H9 (cell line): ENCODE measurements at regions not wholly inside any gene's neighbourhood (a gene's known extent, or its start where the extent isn't known, plus 50 kb on each side); places are given as distances from the start of the nearest gene placed in this dataset.

Experiments used
- DNase-seq: peaks from one replicate; pipeline ENCODE4 v3.0.0-alpha.2; 2017
- H2AFZ ChIP-seq: one replicate; pipeline ENCODE4 v1.6.1; 2013; ENCODE audit warnings: mild to moderate bottlenecking, low read length, control low read depth, moderate library complexity
- H2AK5ac ChIP-seq: 2 replicates; pipeline ENCODE4 v1.6.1; 2013; ENCODE audit warnings: low read length, control low read depth, mixed read lengths; ENCODE audit not compliant: insufficient read length
- H2BK120ac ChIP-seq: one replicate; pipeline ENCODE4 v1.6.1; 2013; ENCODE audit warnings: low read depth, mild to moderate bottlenecking, low read length, control low read depth, inconsistent platforms; ENCODE audit not compliant: poor library complexity, severe bottlenecking
- H2BK12ac ChIP-seq: 2 replicates; pipeline ENCODE4 v1.6.1; 2013; ENCODE audit warnings: low read length, control low read depth, mixed read lengths, low read depth; ENCODE audit not compliant: insufficient read length
- H2BK15ac ChIP-seq: 2 replicates; pipeline ENCODE4 v1.6.1; 2013; ENCODE audit warnings: low read depth, low read length, control low read depth
- H2BK20ac ChIP-seq: one replicate; pipeline ENCODE4 v1.6.1; 2013; ENCODE audit warnings: low read depth, mild to moderate bottlenecking, low read length, control low read depth, inconsistent platforms; ENCODE audit not compliant: poor library complexity, severe bottlenecking
- H2BK5ac ChIP-seq: 2 replicates; pipeline ENCODE4 v1.6.1; 2013; ENCODE audit warnings: low read length, control low read depth, mixed read lengths; ENCODE audit not compliant: insufficient read length
- H3K14ac ChIP-seq: 2 replicates; pipeline ENCODE4 v1.6.1; 2013; ENCODE audit warnings: low read length, control low read depth; ENCODE audit not compliant: insufficient read depth
- H3K18ac ChIP-seq: 2 replicates; pipeline ENCODE4 v1.6.1; 2013; ENCODE audit warnings: low read depth, mild to moderate bottlenecking, mixed read lengths, low read length, control low read depth; ENCODE audit not compliant: insufficient read length
- H3K23ac ChIP-seq: 2 replicates; pipeline ENCODE4 v1.6.1; 2013; ENCODE audit warnings: low read length, control low read depth, mixed read lengths, low read depth; ENCODE audit not compliant: insufficient read length
- H3K23me2 ChIP-seq: 2 replicates; pipeline ENCODE4 v1.6.1; 2013; ENCODE audit warnings: low read depth, mild to moderate bottlenecking, mixed read lengths, low read length, control low read depth; ENCODE audit not compliant: insufficient read length, poor library complexity, severe bottlenecking
- H3K27ac ChIP-seq: 2 replicates; pipeline ENCODE4 v1.5.1; 2013; ENCODE audit warnings: low read length, control low read depth, mixed read lengths, low read depth; ENCODE audit not compliant: insufficient read length
- H3K27me3 ChIP-seq: 2 replicates; pipeline ENCODE4 v1.6.1; 2013; ENCODE audit warnings: low read length, control low read depth, inconsistent platforms; ENCODE audit not compliant: insufficient read depth
- H3K4ac ChIP-seq: 2 replicates; pipeline ENCODE4 v1.6.1; 2013; ENCODE audit warnings: low read depth, mild to moderate bottlenecking, control low read depth, inconsistent platforms, low read length, moderate library complexity
- H3K4me1 ChIP-seq: 2 replicates; pipeline ENCODE4 v1.6.1; 2013; ENCODE audit warnings: low read length, control low read depth, inconsistent platforms; ENCODE audit not compliant: insufficient read depth
- H3K4me2 ChIP-seq: 2 replicates; pipeline ENCODE4 v1.6.1; 2013; ENCODE audit warnings: low read length, control low read depth, mixed read lengths; ENCODE audit not compliant: insufficient read length, insufficient read depth
- H3K56ac ChIP-seq: 2 replicates; pipeline ENCODE4 v1.6.1; 2013; ENCODE audit warnings: low read depth, mild to moderate bottlenecking, mixed read lengths, low read length, control low read depth; ENCODE audit not compliant: insufficient read length
- H3K79me1 ChIP-seq: 2 replicates; pipeline ENCODE4 v1.6.1; 2013; ENCODE audit warnings: low read depth, mild to moderate bottlenecking, moderate library complexity, low read length, control low read depth, inconsistent platforms; ENCODE audit not compliant: insufficient read depth, poor library complexity, severe bottlenecking
- H3K79me2 ChIP-seq: 2 replicates; pipeline ENCODE4 v1.6.1; 2013; ENCODE audit warnings: low read length, control low read depth, inconsistent platforms; ENCODE audit not compliant: insufficient read depth
- H3K9ac ChIP-seq: 2 replicates; pipeline ENCODE4 v1.6.1; 2013; ENCODE audit warnings: low read length, control low read depth, mixed read lengths; ENCODE audit not compliant: insufficient read length; ENCODE audit errors: extremely low read depth
- H3K9me3 ChIP-seq: one replicate; pipeline ENCODE4 v1.6.1; 2013; ENCODE audit warnings: low read depth, low read length, inconsistent platforms; ENCODE audit not compliant: control insufficient read depth
- H3T11ph ChIP-seq: one replicate; pipeline ENCODE4 v1.6.1; 2013; ENCODE audit warnings: mild to moderate bottlenecking, low read length, control low read depth, inconsistent platforms
- H4K20me1 ChIP-seq: one replicate; pipeline ENCODE4 v1.6.1; 2013; ENCODE audit not compliant: control insufficient read depth, insufficient read length, insufficient read depth
- H4K5ac ChIP-seq: 2 replicates; pipeline ENCODE4 v1.6.1; 2013; ENCODE audit warnings: low read depth, mild to moderate bottlenecking, mixed read lengths, low read length, control low read depth; ENCODE audit not compliant: insufficient read length
- H4K8ac ChIP-seq: replicated peaks from 2 replicates; pipeline ENCODE4 v1.6.1; 2013; ENCODE audit warnings: low read length, control low read depth, mixed read lengths, low read depth; ENCODE audit not compliant: insufficient read length
- H4K91ac ChIP-seq: 2 replicates; pipeline ENCODE4 v1.6.1; 2013; ENCODE audit warnings: low read depth, mild to moderate bottlenecking, moderate library complexity, mixed read lengths, low read length, control low read depth; ENCODE audit not compliant: insufficient read length
- H3K27ac Mint-ChIP-seq, 3 experiments: 2 replicates in 2 of 3; 3 replicates in 1 of 3; pipeline ENCODE4 v1.8.0; 2020 to 2021; ENCODE audit warnings: mixed read lengths in 3 of 3, mild to moderate bottlenecking in 1 of 3, moderate library complexity in 1 of 3
- H3K27me3 Mint-ChIP-seq: 2 replicates; pipeline ENCODE4 v1.8.0; 2021; ENCODE audit warnings: low read depth, mild to moderate bottlenecking, moderate library complexity, mixed read lengths
- H3K36me3 Mint-ChIP-seq, 3 experiments: 2 replicates in 2 of 3; 3 replicates in 1 of 3; pipeline ENCODE4 v1.8.0; 2020 to 2021; ENCODE audit warnings: low read depth in 3 of 3, mixed read lengths in 3 of 3; ENCODE audit not compliant: insufficient read depth in 1 of 3
- H3K4me1 Mint-ChIP-seq, 2 experiments: 2 replicates each; pipeline ENCODE4 v1.8.0; 2020; ENCODE audit warnings: mixed read lengths in 2 of 2
- H3K4me3 Mint-ChIP-seq, 2 experiments: 2 replicates in 1 of 2; 3 replicates in 1 of 2; pipeline ENCODE4 v1.8.0; 2020 to 2021; ENCODE audit warnings: mild to moderate bottlenecking in 2 of 2, mixed read lengths in 2 of 2, moderate library complexity in 1 of 2
- H3K9me3 Mint-ChIP-seq, 2 experiments: 2 replicates in 1 of 2; 3 replicates in 1 of 2; pipeline ENCODE4 v1.8.0; 2020; ENCODE audit warnings: mild to moderate bottlenecking in 2 of 2, mixed read lengths in 2 of 2, moderate library complexity in 1 of 2
- WGBS: extraction: QIAGEN DNeasy Blood & Tissue Kit; methylation state at CpG from one replicate; pipeline ENCODE4 v1.1.7; 2013; ENCODE audit warnings: missing lambda C conversion rate, low lambda C conversion rate, mixed read lengths; ENCODE audit not compliant: insufficient read length; ENCODE audit errors: extremely low coverage; 5-methylcytosine and 5-hydroxymethylcytosine counted together
- TF ChIP-seq, protein P1 (sequence below): fragments of 200-600 bp; sonication (generic); conservative IDR thresholded peaks from 3 replicates; pipeline ENCODE4 v1.8.0; 2021; ENCODE audit warnings: antibody characterized with exemption, mild to moderate bottlenecking

DNA sequence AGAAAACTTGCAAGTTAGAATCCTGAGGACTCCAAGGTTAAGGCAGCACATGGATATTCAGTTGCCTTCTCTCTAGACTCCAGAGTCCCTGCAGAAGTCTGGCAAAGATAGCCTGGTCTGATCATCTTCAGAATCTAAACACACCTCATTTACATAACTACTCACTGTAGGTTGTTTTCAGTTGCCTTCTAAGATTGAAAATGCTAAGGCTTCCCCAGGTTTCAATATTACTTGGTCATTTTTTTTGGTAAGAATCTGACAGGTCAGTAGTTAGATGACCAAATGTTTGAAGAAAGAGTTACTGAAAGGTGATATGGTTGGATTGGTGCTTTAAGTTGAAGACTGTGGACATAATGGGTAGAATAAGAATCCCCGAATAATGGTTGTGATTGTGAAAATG is 205.4 kb upstream of the KCNJ16 start:
- Histone ChIP-seq H3K9me3 (no peaks in the 10 kb centered on the region), H3K9ac (no peak overlapping the region), H2BK20ac (no peak overlapping the region), H3K79me2 (no peaks in the 10 kb centered on the region), H4K5ac (no peak overlapping the region), H2AFZ (no peak overlapping the region), H3K23me2 (no peaks in the 10 kb centered on the region), H3K4ac (no peak overlapping the region), H3K23ac (no peak overlapping the region), H3T11ph (no peak overlapping the region), H3K56ac (no peak overlapping the region), H4K91ac (no peak overlapping the region), H2BK5ac (no peak overlapping the region), H2BK15ac (no peak overlapping the region), H4K20me1 (no peaks in the 10 kb centered on the region), H2BK12ac (no peak overlapping the region), H3K18ac (no peak overlapping the region), H3K27me3 (no peaks in the 10 kb centered on the region), H3K4me2 (no peak overlapping the region), H2BK120ac (no peak overlapping the region), H4K8ac (no peak overlapping the region), H3K14ac (no peak overlapping the region), H3K27ac (no peak overlapping the region), H3K79me1 (no peaks in the 10 kb centered on the region), H3K4me1 (peaks cover 10% of the 10 kb centered on the region), H2AK5ac (no peak overlapping the region)
- no peak for DNase-seq
- Mint-ChIP-seq H3K27ac (peak overlapping the region in 1 of 3 experiments; percentile 17; a peak in 2 of 7 replicates), H3K36me3 (peaks cover 1 to 4% (median 1%) of the 10 kb centered on the region in 3 experiments; a peak in 3 of 7 replicates), H3K27me3 (no peaks in the 10 kb centered on the region), H3K4me3 (no peak overlapping the region), H3K9me3 (peaks cover 1 to 3% of the 10 kb centered on the region in 2 experiments; a peak in 1 of 5 replicates), H3K4me1 (peaks cover 28 to 36% of the 10 kb centered on the region in 2 experiments)
- no CpG with 5 or more reads among the region's 1 CpG for WGBS
- TF ChIP-seq, protein P1, sequence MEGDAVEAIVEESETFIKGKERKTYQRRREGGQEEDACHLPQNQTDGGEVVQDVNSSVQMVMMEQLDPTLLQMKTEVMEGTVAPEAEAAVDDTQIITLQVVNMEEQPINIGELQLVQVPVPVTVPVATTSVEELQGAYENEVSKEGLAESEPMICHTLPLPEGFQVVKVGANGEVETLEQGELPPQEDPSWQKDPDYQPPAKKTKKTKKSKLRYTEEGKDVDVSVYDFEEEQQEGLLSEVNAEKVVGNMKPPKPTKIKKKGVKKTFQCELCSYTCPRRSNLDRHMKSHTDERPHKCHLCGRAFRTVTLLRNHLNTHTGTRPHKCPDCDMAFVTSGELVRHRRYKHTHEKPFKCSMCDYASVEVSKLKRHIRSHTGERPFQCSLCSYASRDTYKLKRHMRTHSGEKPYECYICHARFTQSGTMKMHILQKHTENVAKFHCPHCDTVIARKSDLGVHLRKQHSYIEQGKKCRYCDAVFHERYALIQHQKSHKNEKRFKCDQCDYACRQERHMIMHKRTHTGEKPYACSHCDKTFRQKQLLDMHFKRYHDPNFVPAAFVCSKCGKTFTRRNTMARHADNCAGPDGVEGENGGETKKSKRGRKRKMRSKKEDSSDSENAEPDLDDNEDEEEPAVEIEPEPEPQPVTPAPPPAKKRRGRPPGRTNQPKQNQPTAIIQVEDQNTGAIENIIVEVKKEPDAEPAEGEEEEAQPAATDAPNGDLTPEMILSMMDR: no peak
